Ovary (tissue), 7 donors: ENCODE measurements at regions not wholly inside any gene's neighbourhood (a gene's known extent, or its start where the extent isn't known, plus 50 kb on each side); places are given as distances from the start of the nearest gene placed in this dataset.

Experiments
- DNase-seq, 5 donors: peaks; one replicate each; pipeline ENCODE4 v3.0.0-alpha.2; 2019 to 2020
- H3K27ac ChIP-seq, 2 donors: fragments of 200-600 bp; one replicate each; pipeline versions ENCODE4 v1.5.1 to v1.8.0; 2019 to 2022
- H3K27me3 ChIP-seq: fragments of 200-600 bp; one replicate; pipeline ENCODE4 v1.8.0; 2022
- H3K36me3 ChIP-seq: fragments of 200-600 bp; sonication (generic); one replicate; pipeline ENCODE4 v1.5.1; 2019
- H3K4me1 ChIP-seq: one replicate; pipeline ENCODE4 v1.8.1; 2013; ENCODE audit warnings: mild to moderate bottlenecking, moderate library complexity; ENCODE audit not compliant: insufficient read depth
- H3K4me3 ChIP-seq: fragments of 200-600 bp; sonication (generic); one replicate; pipeline ENCODE4 v1.5.1; 2017
- H3K9me3 ChIP-seq, 2 donors: fragments of 200-600 bp in 1 of 2; sonication (generic) in 1 of 2; one replicate each; pipeline versions ENCODE4 v1.5.1 to v1.8.1; 2013 to 2019; ENCODE audit warnings: mild to moderate bottlenecking in 1 of 2, moderate library complexity in 1 of 2
- EP300 ChIP-seq: sonication (generic); formaldehyde crosslinking; IDR thresholded peaks from one replicate; pipeline ENCODE4 v1.6.1; 2017; ENCODE audit warnings: antibody characterized with exemption
- POLR2A ChIP-seq: fragments of 450-650 bp; IDR thresholded peaks from one replicate; pipeline ENCODE4 v1.6.1; 2017; ENCODE audit warnings: antibody characterized with exemption, mild to moderate bottlenecking, moderate library complexity
- WGBS, 3 donors: extraction: QIAGEN DNeasy Blood & Tissue Kit in 1 of 3; methylation state at CpG; one replicate each; pipeline versions ENCODE4 v1.1.5 to v1.1.7; 2013 to 2017; 5-methylcytosine and 5-hydroxymethylcytosine counted together
- intact Hi-C, 4 donors: fragments of 100-400 bp; cut with DNase I; formaldehyde crosslinking; loops; one replicate each; pipeline versions ENCODE4 v1.11.0 to v1.15.1; 2022 to 2023
- TF ChIP-seq, protein P1 (sequence below), 3 donors: fragments of 450-650 bp in 2 of 3; fragments of 200-600 bp in 1 of 3; IDR thresholded peaks; one replicate each; pipeline versions ENCODE4 v1.5.1 to v1.8.0; 2016 to 2022; ENCODE audit warnings: antibody characterized with exemption in 3 of 3, mild to moderate bottlenecking in 1 of 3
- donor health status: DM: no; HTN: no; CAD: no; lungs with moderate emphysema.
- donor health status: DM: no; HTN: no; CAD: no.
- donor health status: Bipolar disorder and iron deficiency.
- donor health status: DM: no; HTN: no; CAD: no.
- donor health status: DM: yes; HTN: yes; CAD: no.

DNA sequence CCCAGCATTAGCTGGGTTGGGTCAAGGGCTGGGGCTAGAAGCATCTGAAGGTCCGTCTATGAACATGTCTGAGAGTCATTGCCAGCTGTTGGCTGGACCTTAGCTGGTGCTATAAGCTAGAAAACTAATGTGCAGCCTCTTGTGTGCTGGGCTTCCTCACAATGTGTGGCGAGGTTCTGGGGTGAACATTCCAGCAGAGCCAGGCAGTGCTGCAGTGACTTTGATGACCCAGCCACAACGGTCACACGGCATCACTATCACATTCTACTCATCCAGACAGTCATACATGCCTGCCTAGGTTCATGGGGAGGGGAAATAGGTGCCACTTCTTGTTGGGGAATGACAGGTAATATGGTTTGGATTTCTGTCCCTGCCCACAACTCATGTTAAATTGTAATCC is 260.5 kb downstream of the CYP26B1 start:
- Histone ChIP-seq H3K27ac (no peak overlapping the region), H3K4me1 (peaks cover 6% of the 10 kb centered on the region), H3K27me3 (no peaks in the 10 kb centered on the region), H3K4me3 (no peak overlapping the region), H3K36me3 (no peaks in the 10 kb centered on the region), H3K9me3 (no peaks in the 10 kb centered on the region)
- TF ChIP-seq EP300 (no peak), POLR2A (no peak)
- TF ChIP-seq, protein P1, sequence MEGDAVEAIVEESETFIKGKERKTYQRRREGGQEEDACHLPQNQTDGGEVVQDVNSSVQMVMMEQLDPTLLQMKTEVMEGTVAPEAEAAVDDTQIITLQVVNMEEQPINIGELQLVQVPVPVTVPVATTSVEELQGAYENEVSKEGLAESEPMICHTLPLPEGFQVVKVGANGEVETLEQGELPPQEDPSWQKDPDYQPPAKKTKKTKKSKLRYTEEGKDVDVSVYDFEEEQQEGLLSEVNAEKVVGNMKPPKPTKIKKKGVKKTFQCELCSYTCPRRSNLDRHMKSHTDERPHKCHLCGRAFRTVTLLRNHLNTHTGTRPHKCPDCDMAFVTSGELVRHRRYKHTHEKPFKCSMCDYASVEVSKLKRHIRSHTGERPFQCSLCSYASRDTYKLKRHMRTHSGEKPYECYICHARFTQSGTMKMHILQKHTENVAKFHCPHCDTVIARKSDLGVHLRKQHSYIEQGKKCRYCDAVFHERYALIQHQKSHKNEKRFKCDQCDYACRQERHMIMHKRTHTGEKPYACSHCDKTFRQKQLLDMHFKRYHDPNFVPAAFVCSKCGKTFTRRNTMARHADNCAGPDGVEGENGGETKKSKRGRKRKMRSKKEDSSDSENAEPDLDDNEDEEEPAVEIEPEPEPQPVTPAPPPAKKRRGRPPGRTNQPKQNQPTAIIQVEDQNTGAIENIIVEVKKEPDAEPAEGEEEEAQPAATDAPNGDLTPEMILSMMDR (IDR thresholded peaks at IDR 0.05): no peak
- 83 to 90% (median 88%) methylated on average over 4 of the region's 4 CpGs for WGBS, 3 donors
- DNase-seq: peak in 1 of 5 donors; percentile 2
- intact Hi-C loops: no loop called here

GRCh38 chr2:71886241-71886640 is 261.4 kb downstream of the CYP26B1 start:
- Histone ChIP-seq H3K27me3 (no peaks in the 10 kb centered on the region), H3K36me3 (no peaks in the 10 kb centered on the region), H3K4me1 (peaks cover 7% of the 10 kb centered on the region), H3K9me3 (no peaks in the 10 kb centered on the region), H3K4me3 (no peak overlapping the region), H3K27ac (no peak overlapping the region)
- no peak for DNase-seq
- WGBS, 3 donors: 83 to 90% (median 83%) methylated on average over 1 of the region's 1 CpG
- intact Hi-C loops: no loop called here
- TF ChIP-seq, protein P1 (IDR thresholded peaks at IDR 0.05): no peak

DNA sequence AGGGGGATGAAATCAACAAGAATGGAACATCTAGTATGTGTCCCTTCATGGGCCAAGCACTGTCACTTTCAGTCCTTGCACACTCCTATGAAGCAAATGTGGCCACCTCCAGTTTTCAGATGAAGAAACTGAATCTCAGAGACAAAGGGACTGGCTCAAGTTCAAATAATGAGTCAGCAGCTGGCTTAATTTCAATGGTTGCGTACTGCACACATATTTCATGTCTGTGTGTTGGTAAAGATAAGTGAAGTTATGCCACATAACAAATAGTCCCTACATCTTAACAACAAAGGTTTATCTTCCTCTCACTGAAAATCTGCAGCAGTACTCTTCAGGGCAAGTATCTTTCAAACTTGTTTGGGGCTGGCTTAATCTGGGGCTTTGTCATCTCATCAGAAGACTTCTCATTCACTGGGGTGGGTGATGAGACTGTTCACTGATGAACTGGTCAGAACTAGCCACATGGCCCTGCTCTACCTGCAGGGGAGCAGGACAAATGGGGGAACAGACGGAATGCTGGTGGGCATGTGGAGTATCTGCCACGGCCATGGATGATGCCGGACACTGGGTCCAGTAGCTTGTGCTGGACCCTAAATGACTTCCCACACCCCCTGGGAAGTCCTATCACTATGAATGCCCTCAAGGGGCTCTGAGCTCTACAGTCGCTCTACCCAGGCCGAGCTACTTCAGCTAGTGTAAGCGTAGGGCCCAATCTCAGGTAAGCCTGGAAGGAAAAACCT is 263.2 kb downstream of the CYP26B1 start:
- intact Hi-C loops: no loop called here
- Histone ChIP-seq H3K9me3 (no peaks in the 10 kb centered on the region), H3K27me3 (no peaks in the 10 kb centered on the region), H3K27ac (no peak overlapping the region), H3K4me1 (peaks cover 7% of the 10 kb centered on the region), H3K4me3 (no peak overlapping the region), H3K36me3 (no peaks in the 10 kb centered on the region)
- TF ChIP-seq EP300: no peak
- no peak for TF ChIP-seq POLR2A
- TF ChIP-seq, protein P1 (IDR thresholded peaks at IDR 0.05): no peak
- WGBS, 3 donors: 81 to 90% (median 89%) methylated on average over 7 of the region's 7 CpGs
- DNase-seq: peak in 1 of 5 donors; percentile 7

DNA sequence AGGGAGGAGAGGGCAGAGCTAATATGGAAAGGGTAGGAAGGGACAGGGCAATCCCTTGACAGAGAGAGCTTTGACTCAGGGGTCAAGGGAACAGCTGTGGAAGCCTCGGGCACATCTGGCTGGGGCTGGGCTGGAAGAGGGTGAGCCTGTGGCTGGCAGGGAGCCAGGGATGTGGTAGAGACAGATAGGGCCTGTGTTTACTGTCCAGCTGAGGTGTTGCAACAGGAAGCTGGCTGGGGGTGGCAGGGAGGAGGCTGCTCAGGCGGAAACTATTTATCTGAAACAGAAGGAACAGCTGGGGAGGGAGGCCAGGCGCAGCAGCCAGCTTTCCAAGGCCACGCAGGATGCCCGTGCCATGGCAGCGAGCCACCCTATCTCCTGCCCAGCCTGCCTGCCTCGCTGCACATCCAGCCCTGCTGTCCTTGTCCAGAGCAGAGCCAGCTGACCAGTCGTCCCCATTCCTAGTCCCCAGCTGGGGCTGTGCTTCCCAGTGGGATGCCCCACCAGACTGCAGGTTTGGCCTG is 264.7 kb downstream of the CYP26B1 start:
- Histone ChIP-seq H3K27ac (no peak overlapping the region), H3K36me3 (no peaks in the 10 kb centered on the region), H3K9me3 (no peaks in the 10 kb centered on the region), H3K4me1 (peaks cover 7% of the 10 kb centered on the region), H3K27me3 (no peaks in the 10 kb centered on the region), H3K4me3 (no peak overlapping the region)
- no peak for TF ChIP-seq POLR2A
- TF ChIP-seq, protein P1 (IDR thresholded peaks at IDR 0.05): no peak
- no peak for TF ChIP-seq EP300
- WGBS, 3 donors: 1 to 4% (median 4%) methylated on average over 8 of the region's 8 CpGs
- intact Hi-C loops: no loop called here
- peak; percentile 31 to 76 (median 40) for DNase-seq
